Esophagus squamous epithelium (tissue), 5 donors: ENCODE measurements at regions not wholly inside any gene's neighbourhood (a gene's known extent, or its start where the extent isn't known, plus 50 kb on each side); places are given as distances from the start of the nearest gene placed in this dataset.
A peak's percentile ranks its signal among the peaks of the same experiment; 100 is the strongest.

Experiments
- DNase-seq: peaks from one replicate; lab custom pipeline; 2025; lab: John Stamatoyannopoulos, UW
- H3K27ac ChIP-seq, 4 donors: fragments of 200-600 bp; sonication (generic); one replicate each; pipeline ENCODE4 v1.5.1; 2016 to 2019; ENCODE audit warnings: mild to moderate bottlenecking in 1 of 4
- H3K27me3 ChIP-seq, 4 donors: fragments of 200-600 bp; sonication (generic); 1 replicate in 3 of 4; 2 replicates in 1 of 4; pipeline versions ENCODE4 v1.5.1 to v1.6.0; 2017 to 2021; ENCODE audit warnings: antibody characterized with exemption in 1 of 4
- H3K36me3 ChIP-seq, 3 donors: fragments of 200-600 bp; sonication (generic); one replicate each; pipeline ENCODE4 v1.5.1; 2016 to 2019
- H3K4me1 ChIP-seq, 3 donors: fragments of 200-600 bp; sonication (generic); one replicate each; pipeline ENCODE4 v1.5.1; 2017 to 2019
- H3K4me3 ChIP-seq, 4 donors: fragments of 200-600 bp; sonication (generic); 1 replicate in 3 of 4; 2 replicates in 1 of 4; pipeline ENCODE4 v1.5.1; 2016 to 2019; ENCODE audit warnings: mild to moderate bottlenecking in 2 of 4, moderate library complexity in 1 of 4
- H3K9me3 ChIP-seq, 3 donors: fragments of 200-600 bp; sonication (generic); one replicate each; pipeline ENCODE4 v1.5.1; 2016 to 2019
- CTCF ChIP-seq, 6 experiments: fragments of 450-650 bp in 4 of 6; fragments of 200-600 bp in 2 of 6; sonication (generic) in 2 of 6; IDR thresholded peaks; one replicate each; pipeline ENCODE4 v1.5.1; 2016 to 2019; ENCODE audit warnings: antibody characterized with exemption in 6 of 6, mild to moderate bottlenecking in 4 of 6, moderate library complexity in 4 of 6
- POLR2A ChIP-seq, 4 donors: fragments of 450-650 bp; IDR thresholded peaks; one replicate each; pipeline ENCODE4 v1.6.1; 2017; ENCODE audit warnings: antibody characterized with exemption in 4 of 4, mild to moderate bottlenecking in 4 of 4, moderate library complexity in 3 of 4
- WGBS, 2 donors: methylation state at CpG; one replicate each; pipeline ENCODE4 v1.1.5; 2018; 5-methylcytosine and 5-hydroxymethylcytosine counted together
- intact Hi-C: fragments of 100-400 bp; cut with DNase I; formaldehyde crosslinking; loops from one replicate; pipeline ENCODE4 v1.15.0; 2022
- donor health status: DM: yes; HTN: yes; CAD: no.

- Histone ChIP-seq H3K36me3 (no peaks in the 10 kb centered on the region), H3K9me3 (no peaks in the 10 kb centered on the region), H3K27ac (peak overlapping the region in 1 of 4 donors; percentile 19), H3K4me3 (no peak overlapping the region), H3K27me3 (no peaks in the 10 kb centered on the region), H3K4me1 (peaks cover 0 to 5% (median 5%) of the 10 kb centered on the region in 3 donors)
- WGBS, 2 donors: 25 to 29% methylated on average over 5 of the region's 5 CpGs
- DNase-seq: no peak
- TF ChIP-seq CTCF (IDR thresholded peaks at IDR 0.05): no peak
- TF ChIP-seq POLR2A (IDR thresholded peaks at IDR 0.05): no peak
- intact Hi-C loops: no loop called here
Observed at GRCh38 chr7:46369933-46370654, 449.0 kb upstream of the IGFBP3 start.

- WGBS, 2 donors: 75 to 92% methylated on average over 1 of the region's 1 CpG
- no peak for TF ChIP-seq POLR2A (IDR thresholded peaks at IDR 0.05)
- TF ChIP-seq CTCF (IDR thresholded peaks at IDR 0.05): no peak
- Histone ChIP-seq H3K4me1 (peaks cover 0 to 5% (median 5%) of the 10 kb centered on the region in 3 donors), H3K4me3 (no peak overlapping the region), H3K36me3 (no peaks in the 10 kb centered on the region), H3K27me3 (no peaks in the 10 kb centered on the region), H3K27ac (no peak overlapping the region), H3K9me3 (no peaks in the 10 kb centered on the region)
- no peak for DNase-seq
- intact Hi-C loops: no loop called here
Observed at GRCh38 chr7:46368871-46369270, 447.8 kb upstream of the IGFBP3 start.

- WGBS, 2 donors: 72 to 89% methylated on average over 1 of the region's 1 CpG
- no peak overlapping the region for H3K4me3 ChIP-seq
- H3K36me3 ChIP-seq: no peaks in the 10 kb centered on the region
- intact Hi-C loops: no loop called here
- H3K27me3 ChIP-seq: no peaks in the 10 kb centered on the region
- no peak for TF ChIP-seq POLR2A (IDR thresholded peaks at IDR 0.05)
- no peak for TF ChIP-seq CTCF (IDR thresholded peaks at IDR 0.05)
- no peak overlapping the region for H3K27ac ChIP-seq
- no peaks in the 10 kb centered on the region for H3K9me3 ChIP-seq
- no peak for DNase-seq
- peaks cover 0 to 5% (median 5%) of the 10 kb centered on the region in 3 donors for H3K4me1 ChIP-seq
Observed at GRCh38 chr7:46366526-46366925, 445.5 kb upstream of the IGFBP3 start.

GRCh38 chr7:46363688-46364087, 442.6 kb upstream of the IGFBP3 start:
- H3K27ac ChIP-seq: no peak overlapping the region
- no peak for TF ChIP-seq CTCF (IDR thresholded peaks at IDR 0.05)
- no peak for TF ChIP-seq POLR2A (IDR thresholded peaks at IDR 0.05)
- no peaks in the 10 kb centered on the region for H3K4me1 ChIP-seq
- 78 to 91% methylated on average over 1 of the region's 1 CpG for WGBS, 2 donors
- intact Hi-C loops: no loop called here
- H3K27me3 ChIP-seq: no peaks in the 10 kb centered on the region
- no peak overlapping the region for H3K4me3 ChIP-seq
- H3K9me3 ChIP-seq: no peaks in the 10 kb centered on the region
- no peak for DNase-seq
- no peaks in the 10 kb centered on the region for H3K36me3 ChIP-seq

- DNase-seq: no peak
- 69 to 84% methylated on average over 2 of the region's 2 CpGs for WGBS, 2 donors
- intact Hi-C loops: no loop called here
Observed at GRCh38 chr7:46360811-46361210, 439.7 kb upstream of the IGFBP3 start.

More at GRCh38 chr7:46360811-46361210, 439.7 kb upstream of the IGFBP3 start:
- no peak for TF ChIP-seq CTCF (IDR thresholded peaks at IDR 0.05)
- TF ChIP-seq POLR2A (IDR thresholded peaks at IDR 0.05): no peak
- Histone ChIP-seq H3K4me1 (no peaks in the 10 kb centered on the region), H3K36me3 (no peaks in the 10 kb centered on the region), H3K27ac (no peak overlapping the region), H3K27me3 (no peaks in the 10 kb centered on the region), H3K9me3 (no peaks in the 10 kb centered on the region), H3K4me3 (no peak overlapping the region)
